GM21529 (cell line): ENCODE measurements at regions not wholly inside any gene's neighbourhood (a gene's known extent, or its start where the extent isn't known, plus 50 kb on each side); places are given as distances from the start of the nearest gene placed in this dataset.

Source experiments
- ATAC-seq: cut with Tn5 transposase; IDR thresholded peaks from one replicate; pipeline ENCODE4 v1.9.1; 2021; ENCODE audit not compliant: unreplicated experiment

DNA sequence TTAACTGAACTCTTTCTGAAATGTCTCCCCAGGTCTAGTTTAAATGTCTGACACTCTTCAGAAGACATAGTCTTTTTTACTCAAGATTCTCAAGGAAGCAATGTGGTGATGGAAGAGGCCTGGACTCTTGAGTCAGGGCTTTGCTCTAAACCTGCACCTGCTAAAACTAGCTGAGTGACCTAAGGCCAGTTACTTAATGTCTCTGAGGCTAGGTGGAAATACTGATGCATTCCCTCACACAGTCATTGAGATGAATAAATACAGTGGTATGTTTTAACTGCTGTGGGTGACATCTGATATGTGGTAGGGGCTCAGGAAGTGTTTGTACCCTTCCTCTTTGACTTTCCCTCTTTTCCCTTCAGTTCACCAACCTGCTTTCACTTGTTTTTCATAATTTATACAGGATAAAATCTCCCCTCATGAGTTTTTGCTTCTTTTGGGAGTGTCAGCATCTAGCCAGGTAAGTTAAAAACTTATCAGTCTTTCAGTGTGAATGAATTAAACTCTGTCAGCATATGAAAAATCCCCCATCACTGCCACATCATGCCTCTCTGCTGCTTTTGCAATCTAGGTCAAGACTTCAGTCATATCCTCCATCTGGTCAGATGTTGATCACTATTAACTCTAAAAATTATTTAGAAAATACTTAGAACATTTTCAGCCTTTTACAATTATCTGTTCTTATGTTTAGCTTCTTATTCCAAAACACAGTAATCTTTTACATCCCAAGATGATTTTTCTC lies 178.7 kb upstream of the TNFAIP3 start:
- no peak for ATAC-seq

DNA sequence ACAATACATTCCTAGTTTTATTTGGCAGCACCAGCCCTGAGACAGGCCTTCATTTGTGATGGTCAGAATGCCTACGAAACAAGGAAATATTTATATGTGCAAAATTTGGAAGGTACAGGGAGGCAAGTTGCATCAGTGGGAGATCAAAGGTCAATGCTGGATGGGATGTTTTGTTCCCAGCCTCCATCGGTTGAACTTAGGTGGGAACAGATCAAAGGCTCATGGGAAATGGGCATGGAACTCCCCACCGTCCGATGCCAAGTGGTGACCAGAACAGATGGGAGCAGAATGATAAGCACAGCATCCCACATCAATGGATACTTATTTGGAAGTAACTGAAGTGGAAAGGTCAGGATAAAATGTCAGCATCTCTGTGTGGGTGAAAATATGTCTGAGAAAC lies 177.7 kb upstream of the TNFAIP3 start:
- no peak for ATAC-seq

DNA sequence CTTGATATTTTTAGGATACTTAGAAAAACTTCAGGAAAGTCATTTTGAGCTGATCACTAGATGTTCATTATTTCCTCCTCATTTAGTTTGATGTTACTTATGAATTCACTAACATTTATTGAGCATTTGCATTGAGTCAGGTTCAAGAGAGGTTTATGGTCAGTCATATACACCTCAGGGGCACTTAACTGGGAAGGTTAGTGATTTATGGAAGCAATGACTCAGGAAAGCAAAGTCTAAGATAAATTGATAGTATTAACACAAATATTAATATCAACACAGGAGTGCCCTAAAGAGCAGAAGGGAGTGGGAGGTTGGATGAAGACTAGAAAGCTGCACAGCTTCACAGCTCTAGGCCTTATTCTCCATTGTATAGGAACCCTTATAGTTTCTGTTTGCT lies 177.0 kb upstream of the TNFAIP3 start:
- ATAC-seq: no peak

DNA sequence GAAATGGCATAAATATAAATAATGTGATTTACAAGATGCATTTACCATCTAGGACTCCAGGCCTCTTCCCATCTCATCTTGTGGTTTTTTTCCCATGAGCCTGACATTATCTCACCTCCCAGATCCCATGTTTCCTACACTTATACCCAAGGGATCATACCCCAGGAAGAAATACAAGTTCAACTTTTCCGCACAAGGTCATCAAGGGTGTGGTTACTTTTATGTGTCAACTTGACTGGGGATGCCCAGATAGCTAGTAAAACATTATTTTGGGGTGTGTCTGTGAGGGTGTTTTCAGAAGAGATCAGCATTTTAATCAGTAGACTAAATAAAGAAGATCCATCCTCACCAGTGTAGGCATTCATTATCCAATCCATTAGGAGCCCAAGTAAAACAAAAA lies 176.3 kb upstream of the TNFAIP3 start:
- no peak for ATAC-seq

DNA sequence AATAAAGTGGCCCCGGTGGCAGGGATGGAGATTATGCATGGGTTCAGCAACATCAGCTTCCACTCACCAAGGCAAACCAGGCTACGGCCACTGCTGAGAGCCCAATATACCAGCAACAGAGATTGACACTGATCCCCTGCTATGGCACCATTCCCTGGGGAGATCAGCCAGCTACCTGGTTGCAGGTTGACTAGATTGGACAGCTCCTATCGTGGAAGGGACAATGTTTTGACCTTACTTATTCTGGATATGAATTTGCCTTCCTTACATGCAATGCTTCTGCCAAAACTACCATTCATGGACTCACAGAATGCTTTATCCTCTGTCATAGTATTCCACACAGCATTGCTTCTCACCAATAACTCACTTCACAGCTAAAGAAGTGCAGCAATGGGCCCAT lies 174.8 kb upstream of the TNFAIP3 start:
- no peak for ATAC-seq

DNA sequence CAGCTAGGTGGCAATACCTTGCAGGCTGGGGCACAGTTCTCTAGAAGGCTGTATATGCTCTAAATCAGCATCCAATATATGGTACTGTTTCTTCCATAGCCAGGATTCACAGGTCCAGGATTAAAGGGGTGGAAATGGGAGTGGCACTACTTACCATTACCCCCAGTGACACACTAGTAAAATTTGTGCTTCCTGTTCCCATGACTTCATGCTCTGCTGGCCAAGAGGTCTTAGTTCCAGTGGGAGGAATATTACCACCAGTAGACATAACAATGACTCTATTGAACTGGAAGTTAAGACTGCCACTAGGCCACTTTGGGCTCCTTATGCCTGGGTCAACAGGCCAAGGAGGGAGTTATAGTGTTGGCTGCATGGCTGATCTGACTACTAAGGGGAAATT lies 174.3 kb upstream of the TNFAIP3 start:
- no peak for ATAC-seq

DNA sequence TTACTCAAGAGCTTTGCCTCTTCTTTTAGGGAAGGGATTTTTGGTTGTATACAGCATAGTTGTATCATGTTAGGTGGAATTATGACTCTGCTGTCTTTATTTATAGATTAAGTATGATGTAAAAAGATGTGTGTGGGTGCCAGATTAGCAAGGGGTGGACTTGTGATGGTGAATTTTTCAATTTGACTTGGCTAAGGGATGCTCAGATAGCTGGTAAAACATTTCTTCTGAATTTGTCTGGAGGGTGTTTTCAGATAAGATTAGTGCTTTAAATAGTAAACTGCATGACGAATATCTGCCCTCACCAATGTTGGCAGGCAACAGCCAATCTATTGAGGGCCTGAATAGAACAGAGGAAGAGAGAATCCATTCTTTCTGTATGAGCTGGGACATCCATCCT lies 173.3 kb upstream of the TNFAIP3 start:
- no peak for ATAC-seq

DNA sequence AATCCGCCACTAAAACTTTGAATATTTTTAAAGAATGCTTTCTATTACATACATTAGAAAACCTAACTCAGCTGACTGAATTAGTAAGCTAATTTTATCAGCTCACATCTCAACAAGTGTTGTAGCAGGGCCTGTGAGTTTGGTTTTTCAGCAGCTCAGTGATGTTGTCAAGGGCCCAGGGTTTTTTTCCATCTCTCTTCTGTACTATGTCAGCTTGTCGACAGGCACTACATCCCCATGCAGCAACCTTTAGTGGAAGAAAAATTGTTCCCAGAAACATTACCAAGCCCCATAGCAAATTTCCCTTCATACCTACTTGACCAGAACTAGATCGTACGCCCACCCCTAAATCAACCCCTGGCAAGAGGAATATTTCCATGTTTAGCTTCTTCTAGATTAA lies 170.3 kb upstream of the TNFAIP3 start:
- no peak for ATAC-seq

DNA sequence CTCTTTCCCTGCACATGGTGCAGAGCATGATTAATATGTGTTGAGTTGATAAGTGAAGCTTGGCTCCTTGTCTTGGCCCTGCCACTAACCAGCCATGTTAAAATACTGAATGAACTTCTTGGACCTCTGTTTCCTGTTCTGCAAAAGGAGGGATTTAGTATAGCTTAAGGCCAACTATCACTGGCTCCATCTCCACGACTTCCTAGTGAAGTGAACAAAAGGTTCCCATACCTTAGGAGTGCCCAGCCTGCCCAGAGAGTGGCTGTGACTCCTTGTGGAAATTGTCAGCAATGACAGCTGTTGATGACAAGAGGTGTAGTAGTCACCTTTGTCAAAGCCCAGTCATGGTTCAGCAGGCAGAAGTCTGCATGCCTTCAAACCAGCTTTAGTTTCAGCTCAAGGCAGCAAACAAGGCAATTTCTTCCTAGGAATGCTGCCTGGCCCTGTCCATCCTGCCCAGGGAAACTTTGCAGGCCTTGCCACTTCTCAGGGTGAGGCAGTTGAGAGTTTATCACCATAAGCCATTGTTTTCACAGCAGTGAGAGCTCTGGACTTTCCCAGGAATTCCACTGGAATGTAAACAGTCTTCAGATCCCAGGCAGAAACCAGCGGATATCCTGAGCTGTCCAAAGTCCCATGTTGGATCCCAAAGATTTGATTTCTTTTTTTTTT lies 169.7 kb upstream of the TNFAIP3 start:
- peak; percentile 75 for ATAC-seq

DNA sequence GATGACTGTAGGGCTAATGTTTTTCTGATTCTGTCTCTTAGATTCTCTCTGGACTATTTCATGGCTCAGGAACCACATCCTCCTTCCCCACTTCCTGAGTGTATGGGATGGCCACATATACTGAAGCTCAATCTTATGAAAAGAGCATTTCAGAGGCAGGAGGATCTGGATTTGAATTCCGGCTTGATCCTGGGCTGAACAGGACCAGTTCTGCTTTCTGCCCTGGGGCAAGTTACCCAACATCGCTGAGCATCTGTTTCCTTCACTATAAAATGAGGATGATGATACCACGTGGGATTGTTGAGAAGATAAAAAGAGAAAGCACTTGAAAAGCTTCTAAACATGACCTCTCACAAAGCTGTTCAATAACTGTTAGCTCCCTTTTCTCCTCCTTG lies 168.4 kb upstream of the TNFAIP3 start:
- ATAC-seq: no peak

DNA sequence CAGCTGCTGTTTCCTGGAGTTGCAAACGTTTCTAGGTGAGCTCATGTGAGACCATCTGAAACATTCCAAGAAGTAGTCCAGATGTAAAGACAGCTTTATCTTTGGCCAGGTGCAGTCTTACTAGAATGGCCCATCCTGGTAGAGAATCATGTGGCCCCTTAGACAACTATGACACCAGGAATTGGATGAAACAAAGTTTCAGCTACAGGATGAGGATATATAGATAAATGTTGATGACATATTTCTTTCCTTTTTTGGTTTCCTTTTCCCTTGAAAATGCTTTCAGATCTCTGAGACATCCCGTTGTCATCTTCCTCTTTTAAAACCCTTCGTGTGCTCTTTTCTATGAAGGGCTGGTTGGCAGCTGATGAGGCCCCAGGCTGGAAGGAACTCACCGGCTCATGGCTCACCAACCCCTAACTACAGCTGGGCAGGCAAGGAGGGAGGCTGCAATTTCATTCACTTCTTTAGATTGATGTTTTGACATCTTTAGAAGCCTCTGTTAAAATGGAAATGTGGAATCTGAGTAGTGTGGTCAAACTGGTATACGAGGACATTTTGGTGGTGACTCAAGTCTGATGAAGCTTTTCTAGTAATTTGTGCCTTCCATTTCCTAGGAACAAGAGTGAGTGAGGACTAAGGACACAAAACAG lies 167.9 kb upstream of the TNFAIP3 start:
- no peak for ATAC-seq

DNA sequence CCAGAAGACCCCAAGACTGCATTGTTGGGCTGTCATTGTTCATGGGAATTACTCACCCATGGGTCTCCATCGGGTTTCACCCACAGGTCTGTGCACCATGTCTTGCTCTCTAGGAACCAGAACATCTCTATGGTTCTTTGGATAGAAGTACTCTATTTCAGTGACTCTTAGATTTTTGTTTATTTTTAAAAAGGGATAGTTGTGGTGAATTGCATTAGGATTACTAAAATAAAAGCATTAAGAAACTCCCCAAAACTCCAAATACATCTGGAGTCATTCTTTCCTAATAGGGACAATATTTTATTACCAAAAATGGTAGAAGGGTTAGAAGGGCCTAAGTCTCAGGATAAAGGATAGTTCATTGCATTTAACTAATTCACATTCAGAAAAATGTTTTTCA lies 166.9 kb upstream of the TNFAIP3 start:
- ATAC-seq: no peak

DNA sequence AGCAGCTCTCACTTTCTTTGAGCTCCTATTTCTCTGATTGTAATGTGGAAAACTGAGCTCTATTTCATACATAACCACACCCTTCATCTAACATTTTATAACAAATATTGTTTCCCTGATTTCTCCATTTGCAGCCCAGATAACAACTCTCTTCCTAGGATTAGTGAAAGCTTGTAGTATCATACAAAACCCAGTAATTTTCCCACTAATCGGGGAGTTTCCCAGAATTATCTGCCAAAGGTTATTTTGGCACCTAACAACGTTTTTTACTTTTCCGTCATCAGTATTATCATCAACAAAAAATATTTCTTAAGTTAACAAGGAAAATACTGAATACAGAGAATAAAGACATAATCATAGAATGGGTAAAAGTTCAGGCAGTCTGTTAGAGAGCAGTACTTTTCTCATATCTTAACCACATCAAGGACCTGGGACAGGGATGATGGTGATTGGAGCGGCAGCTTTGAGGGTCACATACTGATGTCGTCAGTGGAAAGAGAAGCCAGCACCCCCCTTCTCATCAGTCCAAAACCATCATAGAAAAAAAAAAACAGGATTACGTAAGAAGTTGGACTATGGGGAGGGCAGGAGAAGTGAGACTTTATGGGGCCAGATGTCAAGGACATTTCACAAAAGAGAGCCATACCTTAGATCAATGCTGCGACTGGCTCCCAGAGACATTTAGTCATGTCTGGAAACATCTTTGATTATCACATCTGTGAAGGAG lies 166.1 kb upstream of the TNFAIP3 start:
- no peak for ATAC-seq

DNA sequence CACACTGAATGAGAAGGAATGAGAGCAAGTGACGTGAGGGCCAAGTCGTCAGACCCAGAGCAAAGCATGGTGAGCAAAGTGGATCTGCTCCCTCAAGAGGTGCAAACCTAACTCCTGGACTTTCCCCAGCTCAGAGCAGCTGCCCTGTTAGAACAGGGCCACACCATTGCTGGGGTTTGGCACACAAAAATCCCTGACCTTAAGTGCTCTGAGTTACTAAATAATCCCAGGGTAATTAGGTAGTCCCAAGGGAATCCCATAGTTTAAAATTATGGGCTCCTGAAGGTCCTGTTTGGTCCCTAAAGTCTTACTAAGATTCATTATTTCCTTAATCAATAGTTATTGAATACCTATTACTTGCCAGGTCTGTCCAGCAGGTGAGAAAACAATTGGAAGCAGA lies 165.1 kb upstream of the TNFAIP3 start:
- ATAC-seq: no peak

DNA sequence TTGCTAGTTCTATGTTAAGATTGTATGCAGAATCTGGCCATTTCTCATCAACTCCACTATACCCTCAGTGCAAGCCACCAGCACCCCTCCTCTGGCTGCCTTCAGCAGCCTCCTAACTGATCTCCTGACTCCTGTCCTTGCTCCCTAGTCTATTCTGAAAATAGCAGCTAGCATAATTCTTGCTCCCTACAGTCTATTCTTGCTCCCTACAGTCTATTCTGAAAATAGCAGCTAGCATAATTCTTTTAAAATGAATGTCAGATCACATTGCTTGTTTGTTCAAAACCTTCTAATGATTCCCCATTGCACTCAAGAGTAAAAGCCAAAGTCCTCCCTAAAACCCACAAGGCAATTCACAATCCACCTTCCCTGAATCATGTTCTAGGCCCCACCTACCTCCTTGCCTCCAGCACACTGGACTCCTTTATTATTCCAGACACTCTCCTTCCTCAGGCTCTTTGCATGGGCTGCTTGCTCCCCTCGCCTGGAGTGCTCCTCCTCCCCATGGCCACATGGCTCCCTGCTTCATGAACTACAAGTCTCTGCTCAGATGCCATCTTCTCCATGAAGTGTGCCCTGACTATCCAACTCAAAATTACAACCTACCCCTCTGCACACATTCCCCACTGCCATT lies 164.2 kb upstream of the TNFAIP3 start:
- no peak for ATAC-seq

DNA sequence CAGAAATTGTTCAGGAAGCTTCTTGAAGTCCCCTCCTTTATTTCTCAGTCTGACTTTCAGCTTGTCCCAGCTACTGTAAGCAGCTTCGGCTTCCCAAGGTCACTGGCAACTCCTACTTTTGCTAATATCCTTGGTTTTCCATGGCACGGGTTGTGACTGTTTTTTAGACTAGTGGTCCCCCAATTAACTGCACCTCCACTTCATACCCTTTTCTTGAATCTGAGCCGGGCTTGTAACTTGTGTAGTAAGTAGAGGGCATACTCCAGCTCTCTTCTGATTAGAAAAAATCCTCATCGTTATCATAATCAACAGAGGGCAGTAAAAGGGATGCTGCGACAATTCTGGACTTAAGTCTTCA lies 162.3 kb upstream of the TNFAIP3 start:
- ATAC-seq: no peak

DNA sequence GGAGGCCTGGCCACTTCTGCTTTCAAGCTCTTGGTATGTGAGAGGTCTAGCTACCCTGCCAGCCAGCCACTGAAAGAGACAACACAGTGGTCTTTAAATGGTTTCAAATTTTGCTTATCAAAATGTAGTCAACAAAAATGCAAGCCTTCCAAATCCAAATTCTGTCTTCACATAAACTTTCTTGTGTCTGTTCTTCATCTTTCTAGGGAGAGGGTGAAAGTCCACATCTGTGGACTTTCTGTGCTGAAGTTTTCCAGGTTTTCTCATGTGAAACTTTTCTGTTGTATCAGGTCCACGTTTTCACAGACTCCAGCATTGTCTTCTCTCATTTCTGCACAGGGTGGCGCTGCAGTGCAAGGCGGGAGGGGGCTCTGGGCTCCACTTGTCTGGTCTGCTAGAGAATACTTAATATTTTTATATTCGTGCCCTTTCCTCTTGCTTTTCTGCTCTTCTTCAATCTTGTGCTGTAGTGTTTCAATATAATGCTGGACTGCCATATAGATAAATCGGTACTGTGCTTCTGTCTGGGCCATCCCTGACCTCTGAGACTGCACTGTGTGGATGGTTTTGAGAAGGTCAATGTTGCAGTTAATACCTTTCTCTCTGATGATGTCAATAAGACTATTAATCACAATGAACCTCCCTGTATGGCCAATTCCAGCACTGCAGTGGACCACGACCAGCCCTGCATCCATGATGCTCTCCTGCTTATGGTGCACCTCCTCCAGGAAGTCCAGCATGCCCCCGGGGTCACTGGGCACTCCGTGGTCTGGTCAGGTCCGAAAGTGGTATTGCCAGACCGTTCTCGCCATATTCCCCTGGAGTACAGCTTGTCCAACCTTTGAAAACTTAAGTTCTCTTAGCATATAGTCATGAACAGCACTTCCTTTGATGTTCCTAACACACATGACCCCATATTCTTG lies 161.6 kb upstream of the TNFAIP3 start:
- ATAC-seq: no peak

DNA sequence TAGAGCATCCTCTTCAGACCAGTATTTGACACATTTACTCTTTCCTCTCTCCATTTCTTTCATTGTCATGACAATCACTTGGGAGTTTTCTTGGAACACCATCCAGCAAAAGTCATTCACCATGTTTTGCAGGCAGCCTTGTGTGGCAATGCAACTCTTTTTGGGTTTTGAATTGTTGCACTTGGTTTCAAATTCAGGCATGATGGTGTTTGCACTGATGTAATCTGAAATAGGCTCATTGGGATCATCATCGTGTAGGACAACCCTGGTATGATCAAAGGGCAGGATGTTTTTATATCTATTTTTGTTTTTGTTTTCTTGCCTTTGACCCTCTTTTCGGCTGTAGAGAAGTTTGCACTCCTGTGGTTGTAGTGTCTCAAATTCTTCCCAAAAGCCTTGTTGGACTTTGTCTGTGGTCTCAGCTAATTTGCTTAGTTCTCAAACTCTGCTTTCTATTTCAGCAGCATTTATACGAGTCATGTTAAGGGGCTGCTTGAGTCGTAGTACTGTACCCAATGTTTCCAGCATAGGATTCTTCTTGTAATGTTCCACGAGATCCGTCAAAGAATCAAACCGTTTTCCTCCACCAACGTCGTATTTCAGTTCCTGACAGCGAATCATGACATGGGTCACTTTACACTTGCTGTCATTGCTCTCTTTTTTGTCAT lies 160.8 kb upstream of the TNFAIP3 start:
- no peak for ATAC-seq

DNA sequence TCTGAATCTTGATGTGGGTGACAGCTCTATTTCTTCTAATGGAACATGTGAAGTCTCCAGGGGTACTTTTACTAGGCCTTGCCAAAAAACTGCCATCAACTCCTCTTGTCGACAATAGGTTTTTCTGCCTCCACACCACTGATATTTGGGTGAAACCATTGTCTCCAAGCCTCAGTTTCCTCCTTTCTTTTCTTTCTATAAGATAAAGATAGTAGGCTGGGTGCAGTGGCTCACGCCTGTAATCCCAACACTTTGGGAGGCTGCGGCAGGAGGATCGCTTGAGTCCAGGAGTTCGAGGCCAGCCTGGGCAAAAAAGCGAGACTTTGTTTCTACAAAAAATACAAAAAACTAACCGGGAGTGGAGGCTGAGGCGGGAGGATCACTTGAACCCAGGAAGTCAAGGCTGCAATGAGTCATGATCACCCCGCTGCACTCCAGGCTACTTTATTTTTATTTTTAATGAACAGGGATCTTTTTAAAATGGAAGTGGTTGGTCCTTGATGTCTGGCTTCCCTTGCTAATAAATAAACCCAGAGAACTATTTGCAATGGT lies 159.9 kb upstream of the TNFAIP3 start:
- ATAC-seq: no peak
